PC-9 (cell line): ENCODE measurements at regions not wholly inside any gene's neighbourhood (a gene's known extent, or its start where the extent isn't known, plus 50 kb on each side); places are given as distances from the start of the nearest gene placed in this dataset.

ENCODE experiments used
- CTCF ChIP-seq: fragments of 200-600 bp; sonication (generic); conservative IDR thresholded peaks from 2 replicates; pipeline ENCODE4 v1.6.1; 2017; ENCODE audit warnings: mixed run types, antibody characterized with exemption, mild to moderate bottlenecking, moderate library complexity
- EZH2 ChIP-seq: fragments of 200-600 bp; sonication (generic); IDR thresholded peaks from 2 replicates; pipeline ENCODE4 v1.8.0; 2017; ENCODE audit warnings: antibody characterized with exemption, low read depth

- no peak for TF ChIP-seq CTCF
- no peak for TF ChIP-seq EZH2
Measured at GRCh38 chr22:25383278-25383820, 163.9 kb downstream of the CRYBB2 start.
